HL-60 (cell line): ENCODE measurements at regions not wholly inside any gene's neighbourhood (a gene's known extent, or its start where the extent isn't known, plus 50 kb on each side); places are given as distances from the start of the nearest gene placed in this dataset.

Experiments
- DNase-seq, 2 experiments: peaks; one replicate each; pipeline ENCODE4 v3.0.0-alpha.2; 2010 to 2020; ENCODE audit warnings: low read depth in 1 of 2, low spot score in 1 of 2
- H3K27ac ChIP-seq: fragments of 250-450 bp; sonication (Bioruptor Pico); replicated peaks from 2 replicates; pipeline ENCODE4 v1.5.1; 2020; ENCODE audit warnings: mild to moderate bottlenecking, moderate library complexity
- H3K27me3 ChIP-seq: fragments of 250-450 bp; sonication (Bioruptor Pico); 2 replicates; pipeline ENCODE4 v1.5.1; 2021; ENCODE audit warnings: mild to moderate bottlenecking, moderate library complexity; ENCODE audit not compliant: insufficient read depth, poor library complexity, severe bottlenecking
- H3K4me3 ChIP-seq: replicated peaks from 2 replicates; pipeline ENCODE4 v1.5.1; 2011; ENCODE audit warnings: mild to moderate bottlenecking, control low read depth, low read length; ENCODE audit not compliant: insufficient read depth
- CTCF ChIP-seq: IDR thresholded peaks from one replicate; pipeline ENCODE4 v1.5.1; 2011; ENCODE audit warnings: low read length, control low read depth, inconsistent platforms; ENCODE audit not compliant: insufficient read depth
- GABPA ChIP-seq: IDR thresholded peaks from 2 replicates; pipeline ENCODE4 v1.6.1; 2012; ENCODE audit warnings: low read depth
- POLR2AphosphoS5 ChIP-seq: IDR thresholded peaks from 2 replicates; pipeline ENCODE4 v1.6.1; 2012; ENCODE audit warnings: low read depth
- SPI1 ChIP-seq: IDR thresholded peaks from 2 replicates; pipeline ENCODE4 v1.6.1; 2012; ENCODE audit warnings: low read depth, mild to moderate bottlenecking, borderline replicate concordance
- TF ChIP-seq, protein P1 (sequence below): IDR thresholded peaks from 2 replicates; pipeline ENCODE4 v1.6.1; 2012; ENCODE audit warnings: low read depth; ENCODE audit not compliant: insufficient replicate concordance

DNA sequence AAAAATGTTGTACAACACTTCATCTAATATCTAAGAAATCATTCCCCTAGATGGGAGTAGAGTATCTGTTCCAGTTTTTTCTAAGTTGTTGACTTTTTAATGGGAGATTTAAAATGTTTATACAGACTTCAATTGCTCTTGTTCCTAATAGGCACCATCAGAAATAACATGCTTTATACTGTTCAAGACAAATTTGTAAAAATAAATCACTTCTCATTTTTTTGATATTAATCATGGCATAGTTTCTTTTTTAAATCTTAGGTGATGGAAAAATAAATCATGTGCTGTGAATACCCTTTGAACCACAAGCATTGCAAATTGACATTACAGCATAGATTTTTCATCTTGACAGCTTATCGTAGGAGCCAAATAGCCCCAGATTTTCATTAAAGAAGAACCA lies 473.5 kb upstream of the MGAT4C start:
- TF ChIP-seq POLR2AphosphoS5 (no peak), CTCF (no peak), GABPA (no peak), SPI1 (no peak)
- TF ChIP-seq, protein P1, sequence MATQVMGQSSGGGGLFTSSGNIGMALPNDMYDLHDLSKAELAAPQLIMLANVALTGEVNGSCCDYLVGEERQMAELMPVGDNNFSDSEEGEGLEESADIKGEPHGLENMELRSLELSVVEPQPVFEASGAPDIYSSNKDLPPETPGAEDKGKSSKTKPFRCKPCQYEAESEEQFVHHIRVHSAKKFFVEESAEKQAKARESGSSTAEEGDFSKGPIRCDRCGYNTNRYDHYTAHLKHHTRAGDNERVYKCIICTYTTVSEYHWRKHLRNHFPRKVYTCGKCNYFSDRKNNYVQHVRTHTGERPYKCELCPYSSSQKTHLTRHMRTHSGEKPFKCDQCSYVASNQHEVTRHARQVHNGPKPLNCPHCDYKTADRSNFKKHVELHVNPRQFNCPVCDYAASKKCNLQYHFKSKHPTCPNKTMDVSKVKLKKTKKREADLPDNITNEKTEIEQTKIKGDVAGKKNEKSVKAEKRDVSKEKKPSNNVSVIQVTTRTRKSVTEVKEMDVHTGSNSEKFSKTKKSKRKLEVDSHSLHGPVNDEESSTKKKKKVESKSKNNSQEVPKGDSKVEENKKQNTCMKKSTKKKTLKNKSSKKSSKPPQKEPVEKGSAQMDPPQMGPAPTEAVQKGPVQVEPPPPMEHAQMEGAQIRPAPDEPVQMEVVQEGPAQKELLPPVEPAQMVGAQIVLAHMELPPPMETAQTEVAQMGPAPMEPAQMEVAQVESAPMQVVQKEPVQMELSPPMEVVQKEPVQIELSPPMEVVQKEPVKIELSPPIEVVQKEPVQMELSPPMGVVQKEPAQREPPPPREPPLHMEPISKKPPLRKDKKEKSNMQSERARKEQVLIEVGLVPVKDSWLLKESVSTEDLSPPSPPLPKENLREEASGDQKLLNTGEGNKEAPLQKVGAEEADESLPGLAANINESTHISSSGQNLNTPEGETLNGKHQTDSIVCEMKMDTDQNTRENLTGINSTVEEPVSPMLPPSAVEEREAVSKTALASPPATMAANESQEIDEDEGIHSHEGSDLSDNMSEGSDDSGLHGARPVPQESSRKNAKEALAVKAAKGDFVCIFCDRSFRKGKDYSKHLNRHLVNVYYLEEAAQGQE, result no peak
- H3K27me3 ChIP-seq, result no peaks in the 10 kb centered on the region
- DNase-seq, result no peak
- no peak overlapping the region for H3K4me3 ChIP-seq
- H3K27ac ChIP-seq, result no peak overlapping the region

DNA sequence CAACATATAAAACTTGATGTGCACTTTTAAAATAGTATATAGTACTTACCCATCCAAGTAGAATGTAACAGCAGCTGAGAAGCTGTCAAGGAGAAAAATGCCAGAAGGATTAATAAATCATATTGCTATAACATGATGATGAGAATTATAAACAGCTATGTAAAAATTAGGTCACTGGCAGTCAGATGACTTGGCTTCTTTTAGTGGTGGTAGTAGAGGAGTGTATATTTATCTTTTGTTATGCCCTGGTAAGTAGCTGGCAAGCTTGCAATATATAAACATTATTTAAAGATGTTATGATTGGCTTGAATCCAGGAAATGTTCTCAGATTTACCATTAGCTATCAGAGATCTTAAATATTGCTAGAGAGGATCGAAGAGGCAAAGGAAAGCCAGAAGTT lies 471.0 kb upstream of the MGAT4C start:
- TF ChIP-seq CTCF (no peak), SPI1 (no peak), POLR2AphosphoS5 (no peak), GABPA (no peak)
- TF ChIP-seq, protein P1, result no peak
- Histone ChIP-seq H3K27me3 (no peaks in the 10 kb centered on the region), H3K4me3 (no peak overlapping the region), H3K27ac (no peak overlapping the region)
- DNase-seq, result no peak

DNA sequence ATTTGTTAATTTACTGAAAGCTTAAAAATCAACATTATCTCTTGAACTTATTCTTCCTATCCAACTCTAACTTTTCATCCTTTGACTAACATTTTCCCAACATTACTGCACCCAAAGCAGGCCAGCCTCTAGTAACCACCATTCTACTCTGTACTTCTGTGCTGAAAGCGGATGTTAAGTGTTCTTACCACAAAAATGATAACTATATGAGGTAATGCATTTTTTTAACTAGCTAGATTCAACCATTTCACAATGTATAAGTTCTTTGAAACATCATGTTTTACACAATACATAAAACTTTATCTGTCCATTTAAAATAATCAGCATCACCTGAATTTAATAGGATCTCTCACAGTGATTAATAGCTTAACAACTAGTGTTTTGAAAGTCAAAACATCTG lies 468.5 kb upstream of the MGAT4C start:
- no peak overlapping the region for H3K4me3 ChIP-seq
- TF ChIP-seq, protein P1, result no peak
- no peak for TF ChIP-seq SPI1
- no peak for TF ChIP-seq POLR2AphosphoS5
- no peak for DNase-seq
- H3K27ac ChIP-seq, result no peak overlapping the region
- no peaks in the 10 kb centered on the region for H3K27me3 ChIP-seq

- no peak for TF ChIP-seq CTCF
- TF ChIP-seq, protein P1, result no peak
- no peak for TF ChIP-seq SPI1
- DNase-seq, result no peak
- no peak overlapping the region for H3K4me3 ChIP-seq
- H3K27me3 ChIP-seq, result no peaks in the 10 kb centered on the region
- H3K27ac ChIP-seq, result no peak overlapping the region
Observed at GRCh38 chr12:86723326-86723725, 467.1 kb upstream of the MGAT4C start.
